Body of pancreas (tissue), 4 donors: ENCODE measurements at regions not wholly inside any gene's neighbourhood (a gene's known extent, or its start where the extent isn't known, plus 50 kb on each side); places are given as distances from the start of the nearest gene placed in this dataset.
"Not testable (repeated sequence)": the region's sequence is repeated elsewhere in the genome, so short reads cannot be mapped to it uniquely, and the experiment has no call there.

Experiments
- ATAC-seq: fragments of 150-250 bp; one replicate; pipeline ENCODE4 v1.9.1; 2016
- DNase-seq, 4 donors: peaks; one replicate each; pipeline ENCODE4 v3.0.0-alpha.2; 2019
- H3K27ac ChIP-seq, 4 donors: fragments of 200-600 bp; sonication (generic); 1 replicate in 3 of 4; 2 replicates in 1 of 4; pipeline versions ENCODE4 v1.5.1 to v1.6.1; 2016 to 2019; ENCODE audit warnings: mild to moderate bottlenecking in 1 of 4, mixed read lengths in 1 of 4, moderate library complexity in 1 of 4
- H3K27me3 ChIP-seq, 2 donors: fragments of 200-600 bp; sonication (generic); one replicate each; pipeline ENCODE4 v1.6.0; 2016; ENCODE audit warnings: mild to moderate bottlenecking in 1 of 2
- H3K36me3 ChIP-seq, 2 donors: fragments of 200-600 bp; sonication (generic); replicated peaks in 1 of 2; 2 replicates each; pipeline ENCODE4 v1.5.1; 2016; ENCODE audit warnings: low read depth in 2 of 2; ENCODE audit not compliant: insufficient read depth in 1 of 2
- H3K4me1 ChIP-seq: fragments of 200-600 bp; sonication (generic); one replicate; pipeline ENCODE4 v1.6.0; 2016
- H3K4me3 ChIP-seq, 2 donors: fragments of 200-600 bp; sonication (generic); 1 replicate in 1 of 2; 2 replicates in 1 of 2; pipeline ENCODE4 v1.5.1; 2016 to 2019
- H3K9me3 ChIP-seq, 3 donors: fragments of 200-600 bp; sonication (generic); 1 replicate in 2 of 3; 2 replicates in 1 of 3; pipeline ENCODE4 v1.5.1; 2016
- CTCF ChIP-seq, 7 experiments: fragments of 450-650 bp in 4 of 7; fragments of 200-600 bp in 3 of 7; sonication (generic) in 3 of 7; IDR thresholded peaks; one replicate each; pipeline ENCODE4 v1.5.1; 2016 to 2019; ENCODE audit warnings: antibody characterized with exemption in 7 of 7
- POLR2A ChIP-seq, 3 donors: fragments of 450-650 bp; IDR thresholded peaks; one replicate each; pipeline ENCODE4 v1.6.1; 2016; ENCODE audit warnings: antibody characterized with exemption in 3 of 3, mild to moderate bottlenecking in 2 of 3
- WGBS, 2 donors: methylation state at CpG; one replicate each; pipeline ENCODE4 v1.1.5; 2017; 5-methylcytosine and 5-hydroxymethylcytosine counted together
- intact Hi-C: fragments of 100-400 bp; cut with DNase I; formaldehyde crosslinking; loops from one replicate; pipeline ENCODE4 v1.15.1; 2023

GRCh38 chr6:167669553-167669849 is 157.2 kb upstream of the AFDN start:
- Histone ChIP-seq H3K36me3 (no peaks in the 10 kb centered on the region), H3K4me1 (peaks cover 14% of the 10 kb centered on the region), H3K9me3 (no peaks in the 10 kb centered on the region), H3K27me3 (no peaks in the 10 kb centered on the region), H3K4me3 (no peak overlapping the region), H3K27ac (no peak overlapping the region)
- intact Hi-C loops = no loop called here
- no peak for TF ChIP-seq CTCF (IDR thresholded peaks at IDR 0.05)
- TF ChIP-seq POLR2A (IDR thresholded peaks at IDR 0.05) = no peak
- no peak for DNase-seq
- 90% methylated on average over 9 of the region's 9 CpGs; no CpG with 5 or more reads in 1 of the 2 donors for WGBS, 2 donors
- ATAC-seq = no peak

GRCh38 chr6:167669870-167670802 is 156.6 kb upstream of the AFDN start:
- Histone ChIP-seq H3K27me3 (no peaks in the 10 kb centered on the region), H3K27ac (no peak overlapping the region), H3K36me3 (no peaks in the 10 kb centered on the region), H3K9me3 (no peaks in the 10 kb centered on the region), H3K4me1 (peaks cover 14% of the 10 kb centered on the region), H3K4me3 (no peak overlapping the region)
- ATAC-seq = no peak
- 92% methylated on average over 11 to 24 of the region's 26 CpGs for WGBS, 2 donors
- intact Hi-C loops = no loop called here
- TF ChIP-seq POLR2A (IDR thresholded peaks at IDR 0.05) = no peak
- no peak for TF ChIP-seq CTCF (IDR thresholded peaks at IDR 0.05)
- DNase-seq = no peak

GRCh38 chr6:167670938-167671338 is 155.8 kb upstream of the AFDN start:
- Histone ChIP-seq H3K36me3 (no peaks in the 10 kb centered on the region), H3K4me1 (peaks cover 21% of the 10 kb centered on the region), H3K27me3 (no peaks in the 10 kb centered on the region), H3K9me3 (no peaks in the 10 kb centered on the region), H3K4me3 (no peak overlapping the region), H3K27ac (no peak overlapping the region)
- ATAC-seq = no peak
- WGBS, 2 donors = 91 to 94% methylated on average over 7 of the region's 7 CpGs
- intact Hi-C loops = no loop called here
- no peak for TF ChIP-seq CTCF (IDR thresholded peaks at IDR 0.05)
- no peak for TF ChIP-seq POLR2A (IDR thresholded peaks at IDR 0.05)
- DNase-seq = no peak

GRCh38 chr6:167671379-167671976 is 155.2 kb upstream of the AFDN start:
- peak in 2 of 7 experiments; percentile 27 to 31 for TF ChIP-seq CTCF (IDR thresholded peaks at IDR 0.05)
- WGBS, 2 donors = 83 to 87% methylated on average over 3 of the region's 3 CpGs

More at GRCh38 chr6:167671379-167671976, 155.2 kb upstream of the AFDN start:
- DNase-seq, H3K4me3 ChIP-seq, H3K36me3 ChIP-seq, H3K27me3 ChIP-seq, ATAC-seq, intact Hi-C loops, H3K9me3 ChIP-seq, H3K27ac ChIP-seq: not testable (repeated sequence)
- H3K4me1 ChIP-seq = peaks cover 26% of the 10 kb centered on the region
